ENCODE measurements at regions not wholly inside any gene's neighbourhood (a gene's known extent, or its start where the extent isn't known, plus 50 kb on each side); places are given as distances from the start of the nearest gene placed in this dataset.

GRCh38 chr6:137588472-137588871 lies 94.3 kb upstream of the OLIG3 start:
- Histone ChIP-seq H3K23me2 (ENCODE audit: low read depth, low read length) (no peaks in the 10 kb centered on the region), H3K14ac (ENCODE audit: insufficient read length) (no peak overlapping the region), H2AFZ (ENCODE audit: low read length) (no peak overlapping the region; the same call in 1 of the 2 replicates), H3K56ac (replicated peaks; ENCODE audit: insufficient read length, low read depth, low read length) (no peak overlapping the region), H3K27ac (ENCODE audit: low read depth, low read length) (no peak overlapping the region), H3K36me3 (ENCODE audit: control insufficient read depth in 2 of 4, insufficient read depth in 4 of 4, low read length in 3 of 4) (no peaks in the 10 kb centered on the region), H3K4me2 (ENCODE audit: insufficient read depth in 1 of 2, low read depth in 2 of 2, low read length in 2 of 2) (no peak overlapping the region), H4K20me1 (replicated peaks in 1 of 2; ENCODE audit: control insufficient read depth in 1 of 2, insufficient read depth in 2 of 2, low read length in 2 of 2) (no peaks in the 10 kb centered on the region), H3K9me3 (ENCODE audit: insufficient read depth in 2 of 2, low read depth in 1 of 2, low read length in 1 of 2) (no peaks in the 10 kb centered on the region), H2AK5ac (ENCODE audit: low read depth, low read length) (no peak overlapping the region), H3K79me1 (ENCODE audit: low read depth, low read length) (no peaks in the 10 kb centered on the region), H2BK15ac (ENCODE audit: low read length) (0 out of 2 replicates have a peak overlapping the region, but pooled peaks have one; percentile 78), H3K4me1 (replicated peaks in 1 of 4; ENCODE audit: control insufficient read depth in 3 of 4, insufficient read depth in 4 of 4, low read length in 3 of 4) (peaks cover 0 to 7% (median 5%) of the 10 kb centered on the region in 4 experiments; a peak in 5 of 7 replicates), H2BK12ac (ENCODE audit: low read depth, low read length) (peak overlapping the region; percentile 81; the same call in 1 of the 2 replicates), H2BK5ac (ENCODE audit: low read depth, low read length) (no peak overlapping the region; the same call in 1 of the 2 replicates), H3K18ac (ENCODE audit: extremely low read depth, low read length) (peak overlapping the region; percentile 65; the same call in 1 of the 2 replicates), H3K27me3 (replicated peaks in 1 of 4; ENCODE audit: control insufficient read depth in 3 of 4, extremely low read depth in 1 of 4, insufficient read depth in 3 of 4, low read length in 3 of 4) (no peaks in the 10 kb centered on the region; a peak in 1 of 7 replicates), H4K8ac (ENCODE audit: extremely low read depth, insufficient read depth, low read length) (peak overlapping the region; percentile 59), H3K23ac (ENCODE audit: insufficient read length) (no peak overlapping the region), H2BK120ac (replicated peaks; ENCODE audit: low read depth, low read length) (no peak overlapping the region), H3K4me3 (ENCODE audit: extremely low read depth in 1 of 4, insufficient read depth in 2 of 4, low read depth in 3 of 4, low read length in 4 of 4) (no peak overlapping the region), H2BK20ac (ENCODE audit: low read length) (no peak overlapping the region), H4K5ac (ENCODE audit: insufficient read length, low read depth, low read length) (no peak overlapping the region), H3K79me2 (ENCODE audit: control insufficient read depth in 1 of 2, insufficient read depth in 2 of 2, low read length in 2 of 2) (no peaks in the 10 kb centered on the region), H4K91ac (replicated peaks; ENCODE audit: insufficient read length, low read length) (peak overlapping the region; percentile 94), H3K9ac (replicated peaks in 1 of 4; ENCODE audit: extremely low read depth in 1 of 4, low read depth in 3 of 4, low read length in 3 of 4) (no peak overlapping the region), H3K4ac (replicated peaks; ENCODE audit: insufficient read length, low read depth, low read length) (peak overlapping the region; percentile 16)
- POLR2A ChIA-PET (ENCODE audit: partially characterized antibody), result interaction anchor here (1.2 kb wide), 1 partner anchor 100 kb away, joined by 5 read pairs; no protein-coding TSS in a partner anchor
- 88% methylated on average over 4 of the region's 4 CpGs; no CpG with 5 or more reads in 1 of the 2 experiments for WGBS, 2 experiments (ENCODE audit: extremely low coverage in 1 of 2, insufficient coverage in 1 of 2, insufficient read length in 1 of 2, insufficient replicate concordance in 2 of 2, low coverage in 1 of 2, low lambda C conversion rate in 2 of 2, missing lambda C conversion rate in 1 of 2)
- TF ChIP-seq NANOG (IDR thresholded peaks at IDR 0.05; ENCODE audit: insufficient read depth, low read depth, low read length, poor library complexity, severe bottlenecking), result no peak
- no peak for TF ChIP-seq SIRT6 (IDR thresholded peaks at IDR 0.05; ENCODE audit: low read length)
- TF ChIP-seq CTBP2 (IDR thresholded peaks at IDR 0.05; ENCODE audit: borderline replicate concordance, insufficient read depth, insufficient read length, low read length), result no peak
- TF ChIP-seq RAD21 (IDR thresholded peaks at IDR 0.05 in 1 of 2, conservative IDR thresholded peaks at IDR 0.05 in 1 of 2; ENCODE audit: low read depth in 2 of 2, low read length in 2 of 2), result peak; percentile 8 to 37; a peak in 1 of 4 replicates
- no peak for TF ChIP-seq CEBPB (IDR thresholded peaks at IDR 0.05; ENCODE audit: low read depth, low read length)
- peak; percentile 77 for TF ChIP-seq MAX (IDR thresholded peaks at IDR 0.05)
- TF ChIP-seq CHD2 (IDR thresholded peaks at IDR 0.05; ENCODE audit: low read length), result no peak
- TF ChIP-seq CTCF (IDR thresholded peaks at IDR 0.05; ENCODE audit: control extremely low read depth in 1 of 3, insufficient read depth in 1 of 3, low read depth in 1 of 3, low read length in 3 of 3), result peak in 2 of 3 experiments; percentile 43 to 61; a peak in 3 of 4 replicates
- CTCF ChIA-PET (ENCODE audit: partially characterized antibody), result interaction anchor here (0.6 to 7.7 kb wide), 69 partner anchors 9 to 512 kb away, joined by 3 to 102 read pairs (median 7); partner anchors contain the start of gene OLIG3
- FAIRE-seq (no peak), DNase-seq (ENCODE audit: low read depth in 1 of 2, low spot score in 2 of 2) (peak in 1 of 2 experiments; percentile 51)

Data from H1 (cell line).